HEK293 (cell line): ENCODE measurements at regions not wholly inside any gene's neighbourhood (a gene's known extent, or its start where the extent isn't known, plus 50 kb on each side); places are given as distances from the start of the nearest gene placed in this dataset.
A peak's percentile ranks its signal among the peaks of the same experiment; 100 is the strongest.

ENCODE experiments used
- CTCF ChIA-PET: fragments of 350-600 bp; formaldehyde crosslinking; extraction: SDS; loops from one replicate; lab custom pipeline; 2021; ENCODE audit warnings: antibody characterized with exemption; lab: Yijun Ruan, JAX
- POLR2A ChIA-PET: fragments of 300-600 bp; formaldehyde crosslinking; extraction: SDS; loops from one replicate; lab custom pipeline; 2020; ENCODE audit warnings: antibody characterized with exemption, inconsistent platforms; lab: Yijun Ruan, JAX
- H3K27ac ChIP-seq: fragments of 200-500 bp; sonication (Bioruptor generic); 2 replicates; pipeline ENCODE4 v1.5.1; 2014; ENCODE audit warnings: low read depth, low read length, control low read depth, inconsistent platforms; ENCODE audit errors: extremely low read depth
- H3K36me3 ChIP-seq, 2 experiments: fragments of 200-500 bp in 1 of 2; sonication (Bioruptor generic) in 1 of 2; 1 replicate in 1 of 2; 2 replicates in 1 of 2; pipeline ENCODE4 v1.5.1; 2014 to 2017; ENCODE audit warnings: inconsistent platforms in 2 of 2, low read length in 2 of 2; ENCODE audit not compliant: control insufficient read depth in 2 of 2, insufficient read depth in 1 of 2
- H3K4me1 ChIP-seq: fragments of 200-500 bp; sonication (Bioruptor generic); 2 replicates; pipeline ENCODE4 v1.5.1; 2014; ENCODE audit warnings: mild to moderate bottlenecking, low read length, inconsistent platforms; ENCODE audit not compliant: control insufficient read depth, insufficient read depth
- H3K4me3 ChIP-seq: 2 replicates; pipeline ENCODE4 v1.5.1; 2011; ENCODE audit warnings: low read depth, mild to moderate bottlenecking, control low read depth, low read length, moderate library complexity
- H3K9me3 ChIP-seq: fragments of 200-500 bp; sonication (Bioruptor generic); 2 replicates; pipeline ENCODE4 v1.5.1; 2014; ENCODE audit warnings: low read depth, low read length, inconsistent platforms; ENCODE audit not compliant: control insufficient read depth, insufficient read depth
- GLI2 ChIP-seq: fragments of 450-650 bp; formaldehyde crosslinking; IDR thresholded peaks from 2 replicates; pipeline ENCODE4; 2017; ENCODE audit warnings: missing biosample characterization, missing genetic modification characterization, low read depth, borderline replicate concordance
- PRDM1 ChIP-seq: fragments of 450-650 bp; formaldehyde crosslinking; IDR thresholded peaks from 2 replicates; pipeline ENCODE4; 2016; ENCODE audit warnings: missing biosample characterization, missing genetic modification characterization
- TCF7L2 ChIP-seq: IDR thresholded peaks from 2 replicates; pipeline ENCODE4 v1.6.1; 2011; ENCODE audit warnings: low read depth, mild to moderate bottlenecking, inconsistent platforms, low read length, moderate library complexity, borderline replicate concordance
- ZBTB17 ChIP-seq: fragments of 450-650 bp; formaldehyde crosslinking; IDR thresholded peaks from 2 replicates; pipeline ENCODE4 v1.5.1; 2016; ENCODE audit warnings: missing biosample characterization, missing genetic modification characterization
- ZNF10 ChIP-seq: fragments of 450-650 bp; formaldehyde crosslinking; IDR thresholded peaks from 2 replicates; pipeline ENCODE4 v1.5.1; 2017; ENCODE audit warnings: missing biosample characterization, missing genetic modification characterization
- ZNF146 ChIP-seq: fragments of 450-650 bp; formaldehyde crosslinking; IDR thresholded peaks from 2 replicates; pipeline ENCODE4 v1.5.1; 2016; ENCODE audit warnings: missing biosample characterization, missing genetic modification characterization
- ZNF48 ChIP-seq: fragments of 450-650 bp; formaldehyde crosslinking; IDR thresholded peaks from 2 replicates; pipeline ENCODE4 v1.5.1; 2016; ENCODE audit warnings: missing biosample characterization, missing genetic modification characterization
- ZNF514 ChIP-seq: fragments of 450-650 bp; formaldehyde crosslinking; IDR thresholded peaks from 2 replicates; pipeline ENCODE4 v1.5.1; 2016; ENCODE audit warnings: missing biosample characterization, missing genetic modification characterization
- ZNF621 ChIP-seq: fragments of 450-650 bp; formaldehyde crosslinking; IDR thresholded peaks from 2 replicates; pipeline ENCODE4 v1.5.1; 2017; ENCODE audit warnings: missing biosample characterization, missing genetic modification characterization
- ZNF623 ChIP-seq: fragments of 450-650 bp; formaldehyde crosslinking; IDR thresholded peaks from 2 replicates; pipeline ENCODE4 v1.5.1; 2016; ENCODE audit warnings: missing biosample characterization, missing genetic modification characterization
- ZNF629 ChIP-seq: fragments of 450-650 bp; formaldehyde crosslinking; IDR thresholded peaks from 2 replicates; pipeline ENCODE4 v1.5.1; 2017; ENCODE audit warnings: missing biosample characterization, missing genetic modification characterization
- ZNF670 ChIP-seq: fragments of 450-650 bp; formaldehyde crosslinking; IDR thresholded peaks from 2 replicates; pipeline ENCODE4 v1.5.1; 2016; ENCODE audit warnings: missing biosample characterization, missing genetic modification characterization, low read depth
- ZNF677 ChIP-seq: fragments of 450-650 bp; IDR thresholded peaks from 2 replicates; pipeline ENCODE4 v1.5.0; 2018; ENCODE audit warnings: missing biosample characterization, mild to moderate bottlenecking, missing genetic modification characterization, moderate library complexity
- ZSCAN30 ChIP-seq: fragments of 450-650 bp; IDR thresholded peaks from 2 replicates; pipeline ENCODE4 v1.5.1; 2018; ENCODE audit warnings: missing biosample characterization, mild to moderate bottlenecking, missing genetic modification characterization, moderate library complexity
- TF ChIP-seq, protein P1 (sequence below): fragments of 450-650 bp; formaldehyde crosslinking; IDR thresholded peaks from 2 replicates; pipeline ENCODE4 v1.5.1; 2016; ENCODE audit warnings: missing biosample characterization, missing genetic modification characterization
- TF ChIP-seq, protein P2 (sequence below): fragments of 450-650 bp; formaldehyde crosslinking; IDR thresholded peaks from 2 replicates; pipeline ENCODE4 v1.5.1; 2016; ENCODE audit warnings: missing biosample characterization, missing genetic modification characterization
- TF ChIP-seq, protein P3 (sequence below): fragments of 450-650 bp; formaldehyde crosslinking; IDR thresholded peaks from 2 replicates; pipeline ENCODE4 v1.5.1; 2016; ENCODE audit warnings: missing biosample characterization, missing genetic modification characterization
- TF ChIP-seq, protein P4 (sequence below): fragments of 450-650 bp; formaldehyde crosslinking; IDR thresholded peaks from 2 replicates; pipeline ENCODE4 v1.5.1; 2016; ENCODE audit warnings: missing biosample characterization, missing genetic modification characterization, borderline replicate concordance

DNA sequence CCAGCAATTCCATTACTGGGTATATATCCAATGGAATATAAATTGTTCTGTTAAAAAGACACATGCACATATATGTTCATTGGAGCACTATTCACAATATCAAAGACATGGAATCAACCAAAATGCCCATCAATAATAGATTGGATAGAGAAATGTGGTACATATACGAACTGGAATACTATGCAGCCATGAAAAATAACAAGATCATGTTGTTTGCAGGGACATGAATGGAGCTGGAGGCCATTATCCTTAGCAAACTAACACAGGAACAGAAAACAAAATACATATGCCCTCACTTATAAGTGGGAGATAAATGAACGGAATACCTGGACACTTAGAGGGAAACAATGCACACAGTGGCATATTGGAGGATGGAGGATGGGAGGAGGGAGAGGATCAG, 355.8 kb downstream of the CCDC85A start:
- no peaks in the 10 kb centered on the region for H3K36me3 ChIP-seq
- CTCF ChIA-PET, result no interaction called here
- POLR2A ChIA-PET, result no interaction called here
- no peak overlapping the region for H3K4me3 ChIP-seq
- no peaks in the 10 kb centered on the region for H3K4me1 ChIP-seq
- H3K9me3 ChIP-seq, result no peaks in the 10 kb centered on the region
- TF ChIP-seq ZNF146 (tag by site-specific recombination) (peak; percentile 84), TCF7L2 (no peak)
- TF ChIP-seq, protein P1, sequence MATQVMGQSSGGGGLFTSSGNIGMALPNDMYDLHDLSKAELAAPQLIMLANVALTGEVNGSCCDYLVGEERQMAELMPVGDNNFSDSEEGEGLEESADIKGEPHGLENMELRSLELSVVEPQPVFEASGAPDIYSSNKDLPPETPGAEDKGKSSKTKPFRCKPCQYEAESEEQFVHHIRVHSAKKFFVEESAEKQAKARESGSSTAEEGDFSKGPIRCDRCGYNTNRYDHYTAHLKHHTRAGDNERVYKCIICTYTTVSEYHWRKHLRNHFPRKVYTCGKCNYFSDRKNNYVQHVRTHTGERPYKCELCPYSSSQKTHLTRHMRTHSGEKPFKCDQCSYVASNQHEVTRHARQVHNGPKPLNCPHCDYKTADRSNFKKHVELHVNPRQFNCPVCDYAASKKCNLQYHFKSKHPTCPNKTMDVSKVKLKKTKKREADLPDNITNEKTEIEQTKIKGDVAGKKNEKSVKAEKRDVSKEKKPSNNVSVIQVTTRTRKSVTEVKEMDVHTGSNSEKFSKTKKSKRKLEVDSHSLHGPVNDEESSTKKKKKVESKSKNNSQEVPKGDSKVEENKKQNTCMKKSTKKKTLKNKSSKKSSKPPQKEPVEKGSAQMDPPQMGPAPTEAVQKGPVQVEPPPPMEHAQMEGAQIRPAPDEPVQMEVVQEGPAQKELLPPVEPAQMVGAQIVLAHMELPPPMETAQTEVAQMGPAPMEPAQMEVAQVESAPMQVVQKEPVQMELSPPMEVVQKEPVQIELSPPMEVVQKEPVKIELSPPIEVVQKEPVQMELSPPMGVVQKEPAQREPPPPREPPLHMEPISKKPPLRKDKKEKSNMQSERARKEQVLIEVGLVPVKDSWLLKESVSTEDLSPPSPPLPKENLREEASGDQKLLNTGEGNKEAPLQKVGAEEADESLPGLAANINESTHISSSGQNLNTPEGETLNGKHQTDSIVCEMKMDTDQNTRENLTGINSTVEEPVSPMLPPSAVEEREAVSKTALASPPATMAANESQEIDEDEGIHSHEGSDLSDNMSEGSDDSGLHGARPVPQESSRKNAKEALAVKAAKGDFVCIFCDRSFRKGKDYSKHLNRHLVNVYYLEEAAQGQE (tag by site-specific recombination), result no peak
- TF ChIP-seq, protein P2, sequence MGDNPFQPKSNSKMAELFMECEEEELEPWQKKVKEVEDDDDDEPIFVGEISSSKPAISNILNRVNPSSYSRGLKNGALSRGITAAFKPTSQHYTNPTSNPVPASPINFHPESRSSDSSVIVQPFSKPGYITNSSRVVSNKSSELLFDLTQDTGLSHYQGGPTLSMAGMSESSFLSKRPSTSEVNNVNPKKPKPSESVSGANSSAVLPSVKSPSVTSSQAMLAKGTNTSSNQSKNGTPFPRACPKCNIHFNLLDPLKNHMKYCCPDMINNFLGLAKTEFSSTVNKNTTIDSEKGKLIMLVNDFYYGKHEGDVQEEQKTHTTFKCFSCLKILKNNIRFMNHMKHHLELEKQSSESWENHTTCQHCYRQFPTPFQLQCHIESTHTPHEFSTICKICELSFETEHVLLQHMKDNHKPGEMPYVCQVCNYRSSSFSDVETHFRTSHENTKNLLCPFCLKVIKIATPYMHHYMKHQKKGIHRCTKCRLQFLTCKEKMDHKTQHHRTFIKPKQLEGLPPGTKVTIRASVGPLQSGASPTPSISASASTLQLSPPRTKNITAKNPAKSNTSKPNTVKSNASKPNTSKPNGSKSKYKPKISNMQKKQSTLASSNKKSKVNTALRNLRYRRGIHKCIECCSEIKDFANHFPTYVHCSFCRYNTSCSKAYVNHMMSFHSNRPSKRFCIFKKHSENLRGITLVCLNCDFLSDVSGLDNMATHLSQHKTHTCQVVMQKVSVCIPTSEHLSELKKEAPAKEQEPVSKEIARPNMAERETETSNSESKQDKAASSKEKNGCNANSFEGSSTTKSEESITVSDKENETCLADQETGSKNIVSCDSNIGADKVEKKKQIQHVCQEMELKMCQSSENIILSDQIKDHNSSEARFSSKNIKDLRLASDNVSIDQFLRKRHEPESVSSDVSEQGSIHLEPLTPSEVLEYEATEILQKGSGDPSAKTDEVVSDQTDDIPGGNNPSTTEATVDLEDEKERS (tag by site-specific recombination), result 0 out of 2 replicates have a peak, but pooled peaks have one; percentile 65
- no peak overlapping the region for H3K27ac ChIP-seq

DNA sequence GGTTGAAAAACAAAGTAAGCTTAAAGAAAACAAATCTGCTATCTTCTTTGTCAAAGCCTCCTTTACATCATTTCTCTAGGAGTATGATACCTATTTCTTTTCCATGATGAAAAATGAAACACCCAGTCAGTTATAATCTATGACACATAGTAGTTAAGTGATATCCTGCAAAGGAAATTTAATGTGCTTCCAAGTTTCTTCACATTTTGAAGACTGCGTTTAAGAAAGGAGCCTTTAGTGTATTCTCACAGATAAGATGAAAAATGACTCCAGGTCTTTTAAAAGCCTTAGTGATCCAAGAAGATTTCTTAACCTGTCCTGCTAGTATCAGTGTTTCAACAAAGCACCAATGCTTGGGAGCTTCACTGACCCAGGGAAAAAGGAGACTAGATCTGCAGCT, 356.7 kb downstream of the CCDC85A start:
- H3K9me3 ChIP-seq, result no peaks in the 10 kb centered on the region
- H3K36me3 ChIP-seq, result no peaks in the 10 kb centered on the region
- CTCF ChIA-PET, result no interaction called here
- H3K4me1 ChIP-seq, result no peaks in the 10 kb centered on the region
- POLR2A ChIA-PET, result no interaction called here
- no peak overlapping the region for H3K4me3 ChIP-seq
- H3K27ac ChIP-seq, result no peak overlapping the region
- no peak for TF ChIP-seq ZNF677
- no peak for TF ChIP-seq GLI2 (tag by site-specific recombination)
- TF ChIP-seq ZNF670 (tag by site-specific recombination), result no peak
- TF ChIP-seq ZNF48 (tag by site-specific recombination), result no peak
- no peak for TF ChIP-seq PRDM1
- TF ChIP-seq ZNF629 (tag by site-specific recombination), result no peak
- TF ChIP-seq ZNF623 (tag by site-specific recombination), result no peak
- no peak for TF ChIP-seq ZNF10 (tag by site-specific recombination)
- TF ChIP-seq, all 188 proteins: peak for 0

DNA sequence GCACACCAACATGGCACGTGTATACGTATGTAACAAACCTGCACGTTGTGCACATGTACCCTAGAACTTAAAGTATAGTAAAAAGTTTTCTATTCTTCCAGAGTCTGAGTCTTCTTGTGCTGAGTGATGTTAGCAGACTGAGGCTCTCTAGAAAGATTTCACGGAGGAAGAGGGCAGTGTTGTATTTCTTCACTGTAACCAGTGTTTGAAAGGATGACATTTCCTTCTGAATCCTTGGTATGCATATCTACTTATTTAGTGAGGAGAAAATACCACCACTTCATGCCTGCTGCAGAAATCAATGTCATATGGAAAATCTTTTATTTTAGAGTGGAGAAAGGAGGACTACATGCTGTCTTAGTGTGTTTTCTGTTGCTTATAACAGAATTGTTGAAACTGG, 357.1 kb downstream of the CCDC85A start:
- CTCF ChIA-PET, result no interaction called here
- no peak overlapping the region for H3K27ac ChIP-seq
- no peaks in the 10 kb centered on the region for H3K9me3 ChIP-seq
- H3K36me3 ChIP-seq, result no peaks in the 10 kb centered on the region
- H3K4me3 ChIP-seq, result no peak overlapping the region
- POLR2A ChIA-PET, result no interaction called here
- H3K4me1 ChIP-seq, result no peaks in the 10 kb centered on the region
- TF ChIP-seq ZNF514 (tag by site-specific recombination) (no peak), ZSCAN30 (tag by site-specific recombination) (no peak), ZBTB17 (tag by site-specific recombination) (no peak), ZNF621 (no peak)
- TF ChIP-seq, protein P3, sequence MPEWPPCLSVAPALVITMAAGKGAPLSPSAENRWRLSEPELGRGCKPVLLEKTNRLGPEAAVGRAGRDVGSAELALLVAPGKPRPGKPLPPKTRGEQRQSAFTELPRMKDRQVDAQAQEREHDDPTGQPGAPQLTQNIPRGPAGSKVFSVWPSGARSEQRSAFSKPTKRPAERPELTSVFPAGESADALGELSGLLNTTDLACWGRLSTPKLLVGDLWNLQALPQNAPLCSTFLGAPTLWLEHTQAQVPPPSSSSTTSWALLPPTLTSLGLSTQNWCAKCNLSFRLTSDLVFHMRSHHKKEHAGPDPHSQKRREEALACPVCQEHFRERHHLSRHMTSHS (tag by site-specific recombination), result no peak
- TF ChIP-seq, protein P4, sequence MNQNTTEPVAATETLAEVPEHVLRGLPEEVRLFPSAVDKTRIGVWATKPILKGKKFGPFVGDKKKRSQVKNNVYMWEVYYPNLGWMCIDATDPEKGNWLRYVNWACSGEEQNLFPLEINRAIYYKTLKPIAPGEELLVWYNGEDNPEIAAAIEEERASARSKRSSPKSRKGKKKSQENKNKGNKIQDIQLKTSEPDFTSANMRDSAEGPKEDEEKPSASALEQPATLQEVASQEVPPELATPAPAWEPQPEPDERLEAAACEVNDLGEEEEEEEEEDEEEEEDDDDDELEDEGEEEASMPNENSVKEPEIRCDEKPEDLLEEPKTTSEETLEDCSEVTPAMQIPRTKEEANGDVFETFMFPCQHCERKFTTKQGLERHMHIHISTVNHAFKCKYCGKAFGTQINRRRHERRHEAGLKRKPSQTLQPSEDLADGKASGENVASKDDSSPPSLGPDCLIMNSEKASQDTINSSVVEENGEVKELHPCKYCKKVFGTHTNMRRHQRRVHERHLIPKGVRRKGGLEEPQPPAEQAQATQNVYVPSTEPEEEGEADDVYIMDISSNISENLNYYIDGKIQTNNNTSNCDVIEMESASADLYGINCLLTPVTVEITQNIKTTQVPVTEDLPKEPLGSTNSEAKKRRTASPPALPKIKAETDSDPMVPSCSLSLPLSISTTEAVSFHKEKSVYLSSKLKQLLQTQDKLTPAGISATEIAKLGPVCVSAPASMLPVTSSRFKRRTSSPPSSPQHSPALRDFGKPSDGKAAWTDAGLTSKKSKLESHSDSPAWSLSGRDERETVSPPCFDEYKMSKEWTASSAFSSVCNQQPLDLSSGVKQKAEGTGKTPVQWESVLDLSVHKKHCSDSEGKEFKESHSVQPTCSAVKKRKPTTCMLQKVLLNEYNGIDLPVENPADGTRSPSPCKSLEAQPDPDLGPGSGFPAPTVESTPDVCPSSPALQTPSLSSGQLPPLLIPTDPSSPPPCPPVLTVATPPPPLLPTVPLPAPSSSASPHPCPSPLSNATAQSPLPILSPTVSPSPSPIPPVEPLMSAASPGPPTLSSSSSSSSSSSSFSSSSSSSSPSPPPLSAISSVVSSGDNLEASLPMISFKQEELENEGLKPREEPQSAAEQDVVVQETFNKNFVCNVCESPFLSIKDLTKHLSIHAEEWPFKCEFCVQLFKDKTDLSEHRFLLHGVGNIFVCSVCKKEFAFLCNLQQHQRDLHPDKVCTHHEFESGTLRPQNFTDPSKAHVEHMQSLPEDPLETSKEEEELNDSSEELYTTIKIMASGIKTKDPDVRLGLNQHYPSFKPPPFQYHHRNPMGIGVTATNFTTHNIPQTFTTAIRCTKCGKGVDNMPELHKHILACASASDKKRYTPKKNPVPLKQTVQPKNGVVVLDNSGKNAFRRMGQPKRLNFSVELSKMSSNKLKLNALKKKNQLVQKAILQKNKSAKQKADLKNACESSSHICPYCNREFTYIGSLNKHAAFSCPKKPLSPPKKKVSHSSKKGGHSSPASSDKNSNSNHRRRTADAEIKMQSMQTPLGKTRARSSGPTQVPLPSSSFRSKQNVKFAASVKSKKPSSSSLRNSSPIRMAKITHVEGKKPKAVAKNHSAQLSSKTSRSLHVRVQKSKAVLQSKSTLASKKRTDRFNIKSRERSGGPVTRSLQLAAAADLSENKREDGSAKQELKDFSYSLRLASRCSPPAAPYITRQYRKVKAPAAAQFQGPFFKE (tag by site-specific recombination), result no peak
